Transverse colon (tissue), 4 donors: ENCODE measurements at regions not wholly inside any gene's neighbourhood (a gene's known extent, or its start where the extent isn't known, plus 50 kb on each side); places are given as distances from the start of the nearest gene placed in this dataset.

Experiments used
- CTCF ChIP-seq, 5 experiments: fragments of 200-600 bp in 3 of 5; fragments of 450-650 bp in 2 of 5; sonication (generic) in 3 of 5; IDR thresholded peaks; 1 replicate in 2 of 5; 2 replicates in 3 of 5; pipeline ENCODE4 v1.5.1; 2016 to 2017; ENCODE audit warnings: antibody characterized with exemption in 5 of 5, inconsistent platforms in 3 of 5, mild to moderate bottlenecking in 2 of 5, moderate library complexity in 1 of 5
- POLR2A ChIP-seq: fragments of 450-650 bp; IDR thresholded peaks from one replicate; pipeline ENCODE4 v1.6.1; 2016; ENCODE audit warnings: antibody characterized with exemption, mild to moderate bottlenecking, moderate library complexity
- POLR2AphosphoS5 ChIP-seq, 3 donors: sonication (generic); formaldehyde crosslinking; IDR thresholded peaks; one replicate each; pipeline ENCODE4 v1.6.1; 2016; ENCODE audit warnings: antibody characterized with exemption in 3 of 3

GRCh38 chr2:198444800-198445287 lies 640.5 kb downstream of the PLCL1 start:
- TF ChIP-seq CTCF (IDR thresholded peaks at IDR 0.05) (no peak), POLR2A (no peak), POLR2AphosphoS5 (IDR thresholded peaks at IDR 0.05) (no peak)
